ENCODE measurements at regions not wholly inside any gene's neighbourhood (a gene's known extent, or its start where the extent isn't known, plus 50 kb on each side); places are given as distances from the start of the nearest gene placed in this dataset.

DNA sequence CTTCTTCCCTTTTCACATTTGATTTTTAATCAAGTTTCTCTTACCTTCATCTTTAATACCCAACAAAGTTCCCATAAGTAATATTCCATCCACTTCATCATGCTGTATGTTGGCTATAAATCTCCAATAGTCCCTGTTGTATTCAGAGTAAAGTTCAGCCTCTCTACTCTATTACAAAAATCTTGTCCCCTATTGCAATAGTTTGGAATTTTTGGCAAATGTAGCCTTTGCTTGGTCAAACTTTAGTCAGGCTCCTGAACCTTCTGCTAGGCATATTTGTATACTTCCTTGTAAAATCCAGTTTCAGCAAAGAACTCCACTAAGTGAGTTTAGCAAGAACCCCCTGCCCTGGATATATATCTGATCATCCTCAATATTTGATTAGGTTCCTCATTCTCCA is 54.0 kb upstream of the PACRGL start:
- Histone ChIP-seq H3K4me3 (ENCODE audit: insufficient read depth, low read depth, low read length) (no peak overlapping the region), H2BK5ac (ENCODE audit: low read depth, low read length, poor library complexity, severe bottlenecking) (no peak overlapping the region), H3K56ac (ENCODE audit: extremely low read depth, insufficient read depth, low read length) (no peak overlapping the region), H3K79me1 (ENCODE audit: low read depth in 1 of 2, low read length in 2 of 2) (no peaks in the 10 kb centered on the region), H3K9ac (ENCODE audit: low read depth, low read length) (no peak overlapping the region), H3K36me3 (ENCODE audit: control insufficient read depth, insufficient read depth, low read length) (no peaks in the 10 kb centered on the region), H3K27me3 (ENCODE audit: control insufficient read depth, insufficient read depth, low read length) (no peaks in the 10 kb centered on the region), H2AK9ac (replicated peaks; ENCODE audit: low read depth, low read length, poor library complexity) (no peak overlapping the region), H2BK120ac (ENCODE audit: low read depth, low read length) (no peak overlapping the region), H4K91ac (ENCODE audit: insufficient read depth, low read depth, low read length) (no peak overlapping the region), H2BK20ac (ENCODE audit: low read depth, low read length) (no peak overlapping the region), H2BK15ac (ENCODE audit: low read depth, low read length) (no peak overlapping the region), H3K9me3 (ENCODE audit: control insufficient read depth, insufficient read depth, low read length) (no peaks in the 10 kb centered on the region), H4K8ac (ENCODE audit: low read depth in 2 of 2, low read length in 2 of 2) (no peak overlapping the region), H4K20me1 (ENCODE audit: insufficient read depth, low read length) (no peaks in the 10 kb centered on the region), H3K4ac (ENCODE audit: low read depth, low read length) (no peak overlapping the region), H3K23ac (ENCODE audit: low read depth, low read length) (no peak overlapping the region), H3K4me1 (ENCODE audit: control insufficient read depth, insufficient read depth, low read length) (no peaks in the 10 kb centered on the region), H3K18ac (ENCODE audit: low read depth, low read length) (no peak overlapping the region), H2AFZ (replicated peaks; ENCODE audit: low read length, poor library complexity) (no peak overlapping the region), H2AK5ac (ENCODE audit: low read depth, low read length) (no peak overlapping the region), H4K5ac (ENCODE audit: low read depth, low read length) (no peak overlapping the region), H3K27ac (ENCODE audit: insufficient read depth, low read length) (no peak overlapping the region), H3K14ac (replicated peaks; ENCODE audit: low read depth, low read length) (no peak overlapping the region), H3K9me1 (ENCODE audit: insufficient read depth, low read length) (no peaks in the 10 kb centered on the region), H3K4me2 (ENCODE audit: low read depth, low read length) (no peak overlapping the region)
- TF ChIP-seq MXI1 (IDR thresholded peaks at IDR 0.05; ENCODE audit: borderline replicate concordance, low read depth, low read length) = no peak
- TF ChIP-seq RCOR1 (IDR thresholded peaks at IDR 0.05; ENCODE audit: insufficient replicate concordance, low read length) = no peak
- TF ChIP-seq SMC3 (IDR thresholded peaks at IDR 0.05; ENCODE audit: low read depth, low read length) = no peak
- no peak for TF ChIP-seq RAD21 (IDR thresholded peaks at IDR 0.05; ENCODE audit: low read length)
- TF ChIP-seq MAFK (IDR thresholded peaks at IDR 0.05; ENCODE audit: low read depth, low read length) = no peak
- TF ChIP-seq MAZ (IDR thresholded peaks at IDR 0.05; ENCODE audit: borderline replicate concordance, low read depth, low read length) = no peak
- no peak for TF ChIP-seq USF2 (IDR thresholded peaks at IDR 0.05; ENCODE audit: low read depth, low read length)
- TF ChIP-seq NFE2L2 (IDR thresholded peaks at IDR 0.05; ENCODE audit: low read depth, low read length) = no peak
- TF ChIP-seq, protein P1, sequence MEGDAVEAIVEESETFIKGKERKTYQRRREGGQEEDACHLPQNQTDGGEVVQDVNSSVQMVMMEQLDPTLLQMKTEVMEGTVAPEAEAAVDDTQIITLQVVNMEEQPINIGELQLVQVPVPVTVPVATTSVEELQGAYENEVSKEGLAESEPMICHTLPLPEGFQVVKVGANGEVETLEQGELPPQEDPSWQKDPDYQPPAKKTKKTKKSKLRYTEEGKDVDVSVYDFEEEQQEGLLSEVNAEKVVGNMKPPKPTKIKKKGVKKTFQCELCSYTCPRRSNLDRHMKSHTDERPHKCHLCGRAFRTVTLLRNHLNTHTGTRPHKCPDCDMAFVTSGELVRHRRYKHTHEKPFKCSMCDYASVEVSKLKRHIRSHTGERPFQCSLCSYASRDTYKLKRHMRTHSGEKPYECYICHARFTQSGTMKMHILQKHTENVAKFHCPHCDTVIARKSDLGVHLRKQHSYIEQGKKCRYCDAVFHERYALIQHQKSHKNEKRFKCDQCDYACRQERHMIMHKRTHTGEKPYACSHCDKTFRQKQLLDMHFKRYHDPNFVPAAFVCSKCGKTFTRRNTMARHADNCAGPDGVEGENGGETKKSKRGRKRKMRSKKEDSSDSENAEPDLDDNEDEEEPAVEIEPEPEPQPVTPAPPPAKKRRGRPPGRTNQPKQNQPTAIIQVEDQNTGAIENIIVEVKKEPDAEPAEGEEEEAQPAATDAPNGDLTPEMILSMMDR (conservative IDR thresholded peaks at IDR 0.05; ENCODE audit: low read depth, low read length) = no peak
- no peak for TF ChIP-seq CHD1 (IDR thresholded peaks at IDR 0.05; ENCODE audit: low read depth, low read length)
- TF ChIP-seq FOS (IDR thresholded peaks at IDR 0.05; ENCODE audit: low read depth, low read length) = no peak
- TF ChIP-seq POLR2A (IDR thresholded peaks at IDR 0.05; ENCODE audit: low read depth, low read length) = no peak
- TF ChIP-seq ELK1 (IDR thresholded peaks at IDR 0.05; ENCODE audit: borderline replicate concordance, low read depth, low read length) = no peak
- in situ Hi-C loops (cut with MboI; ENCODE audit: low sequenced_read_pairs) = no loop called here
- no TSS peak for BruUV-seq (replicated peaks)
- ChIA-PET POLR2A (ENCODE audit: unreplicated experiment) (no interaction called here), CTCF (no interaction called here)
- dilution Hi-C loops (cut with HindIII; ENCODE audit: low sequenced_read_pairs, unreplicated experiment) = no loop called here
- DNase-seq = no peak
- no peak for ATAC-seq (ENCODE audit: low read depth)
- intact Hi-C loops (cut with micrococcal nuclease) = no loop called here
